AG09319 (cell line): ENCODE measurements at regions not wholly inside any gene's neighbourhood (a gene's known extent, or its start where the extent isn't known, plus 50 kb on each side); places are given as distances from the start of the nearest gene placed in this dataset.

Experiments used
- DNase-seq: peaks from one replicate; pipeline ENCODE4 v3.0.0-alpha.2; 2010; ENCODE audit warnings: low read depth; ENCODE audit errors: extremely low read depth
- CTCF ChIP-seq: IDR thresholded peaks from 2 replicates; pipeline ENCODE4 v1.5.1; 2011; ENCODE audit warnings: low read depth, mild to moderate bottlenecking, inconsistent platforms, low read length, moderate library complexity

- no peak for TF ChIP-seq CTCF
- DNase-seq = no peak
These were observed 254.9 kb downstream of the TLE3 start for GRCh38 chr15:69842851-69843250.

GRCh38 chr15:69843276-69843899, 254.3 kb downstream of the TLE3 start:
- DNase-seq = no peak
- TF ChIP-seq CTCF = no peak

GRCh38 chr15:69843900-69844304, 253.8 kb downstream of the TLE3 start:
- no peak for TF ChIP-seq CTCF
- no peak for DNase-seq

DNA sequence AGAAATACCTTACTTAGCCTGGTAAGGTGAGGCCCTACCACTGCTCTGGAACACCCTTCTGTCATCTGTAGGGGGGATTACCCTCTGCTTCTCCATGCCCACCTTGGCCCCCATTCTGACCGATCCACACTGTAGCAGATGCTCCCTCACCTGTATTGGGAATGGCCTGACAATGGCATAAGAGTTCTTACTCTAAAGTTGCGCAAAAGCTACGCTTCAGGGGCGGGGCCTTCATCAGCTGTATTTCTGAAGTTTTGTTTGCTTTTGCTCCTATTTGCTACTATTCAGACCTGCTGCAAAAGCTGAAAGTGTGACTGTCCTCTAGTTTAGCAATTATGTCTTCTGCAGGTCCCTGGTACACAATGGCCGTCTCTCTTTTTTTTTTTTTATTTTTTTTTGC, 252.6 kb downstream of the TLE3 start:
- no peak for DNase-seq
- no peak for TF ChIP-seq CTCF

DNA sequence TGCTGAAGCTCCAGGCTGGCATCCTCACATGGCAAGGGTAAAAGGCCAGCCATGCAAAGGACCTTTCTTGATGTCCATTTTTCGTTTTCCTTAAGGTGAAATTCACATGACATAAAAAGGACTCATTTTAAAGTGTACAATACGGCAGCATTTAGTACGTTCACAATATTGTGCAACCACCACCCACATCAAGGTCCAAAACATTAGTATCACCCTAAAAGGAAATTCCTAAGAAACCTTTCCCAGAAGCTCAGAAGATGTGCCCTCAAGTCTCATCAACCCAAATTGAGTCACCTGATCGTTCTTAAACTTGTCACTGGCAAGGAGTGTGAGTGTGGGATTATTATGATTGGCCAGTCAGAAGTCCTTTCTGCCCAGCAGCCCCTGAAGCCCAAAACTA, 250.1 kb downstream of the TLE3 start:
- no peak for DNase-seq
- TF ChIP-seq CTCF = no peak

GRCh38 chr15:69848096-69848495, 249.6 kb downstream of the TLE3 start:
- no peak for TF ChIP-seq CTCF
- DNase-seq = no peak

DNA sequence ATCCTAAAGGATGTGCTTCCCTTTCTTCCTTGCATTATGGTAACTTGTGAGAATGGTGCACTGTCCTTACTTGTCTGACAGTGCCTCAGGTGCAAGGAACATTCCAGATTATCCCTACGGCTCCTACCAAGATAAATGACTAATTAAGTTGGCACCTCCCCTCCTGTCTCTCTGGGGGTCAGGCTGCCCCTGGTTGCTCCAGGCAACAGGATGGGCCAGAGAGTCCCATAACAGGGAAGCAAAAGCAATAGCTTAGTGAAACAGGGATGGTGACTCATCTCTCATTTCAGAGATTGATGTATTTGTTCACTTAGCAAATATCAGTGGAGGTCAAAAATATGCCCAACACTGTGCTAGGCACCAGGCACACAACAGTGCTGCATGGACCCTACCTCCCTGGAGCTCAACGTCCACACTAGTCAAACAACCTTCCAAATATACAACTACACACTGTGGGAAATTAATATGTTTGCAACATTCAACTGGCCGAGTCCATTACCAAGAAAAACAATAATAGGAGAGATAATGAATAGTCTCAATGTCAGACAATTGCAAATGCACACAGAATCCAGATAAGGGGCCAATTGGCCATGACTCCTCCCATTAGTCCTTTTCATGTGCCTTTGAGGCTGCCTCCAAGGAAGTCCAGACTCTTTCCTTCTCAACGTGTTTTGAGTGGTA, 249.0 kb downstream of the TLE3 start:
- TF ChIP-seq CTCF = no peak
- no peak for DNase-seq
